ENCODE measurements at regions not wholly inside any gene's neighbourhood (a gene's known extent, or its start where the extent isn't known, plus 50 kb on each side); places are given as distances from the start of the nearest gene placed in this dataset.

DNA sequence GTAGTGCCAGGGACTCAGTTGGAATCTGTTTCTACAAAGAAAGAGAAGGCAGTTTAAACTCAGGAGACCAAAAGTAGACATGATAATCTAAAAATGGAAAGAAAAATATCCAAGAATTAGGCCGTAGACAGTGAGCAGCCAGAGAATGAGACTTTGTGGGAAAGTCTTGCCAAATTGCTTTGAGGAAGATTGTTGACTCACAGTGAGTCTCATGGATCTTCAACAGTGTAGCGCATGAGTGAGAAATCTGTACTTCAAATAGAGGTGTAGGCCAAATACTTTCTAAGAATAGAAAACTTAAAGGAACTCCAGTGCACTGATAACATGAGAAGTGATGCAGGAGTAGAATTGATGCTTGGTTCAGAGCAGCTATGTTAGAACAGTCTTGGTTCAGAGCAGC is 284.5 kb downstream of the HTR1B start:
- FAIRE-seq (no peak), DNase-seq (ENCODE audit: insufficient read length, low spot score) (no peak)
- TF ChIP-seq POLR2A (IDR thresholded peaks at IDR 0.05; ENCODE audit: low read depth, low read length) (no peak), TAF1 (IDR thresholded peaks at IDR 0.05; ENCODE audit: low read depth, low read length) (no peak), SPI1 (IDR thresholded peaks at IDR 0.05; ENCODE audit: low read depth, low read length) (no peak)

DNA sequence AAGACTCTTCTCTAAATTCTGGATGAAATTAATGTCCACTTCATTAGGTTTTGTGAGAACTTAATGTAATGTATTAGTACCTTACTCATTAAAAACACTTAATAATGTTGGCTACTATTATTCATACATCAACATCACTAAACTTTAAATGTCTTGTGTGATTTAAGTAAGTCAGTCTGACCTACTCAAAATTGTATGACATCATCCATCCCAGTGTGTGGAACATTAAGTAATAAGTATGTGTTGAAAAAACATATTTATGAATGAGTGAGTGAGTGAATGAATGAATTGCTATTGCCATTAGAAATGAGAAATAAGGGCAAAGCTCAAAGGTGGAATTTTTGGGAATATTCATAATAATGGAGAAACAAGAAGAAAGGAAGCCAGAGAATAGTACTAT is 285.8 kb downstream of the HTR1B start:
- DNase-seq (ENCODE audit: insufficient read length, low spot score), result no peak
- TF ChIP-seq POLR2A (IDR thresholded peaks at IDR 0.05; ENCODE audit: low read depth, low read length) (no peak), POU2F2 (IDR thresholded peaks at IDR 0.05; ENCODE audit: low read depth, low read length) (no peak), PAX5 (IDR thresholded peaks at IDR 0.05; ENCODE audit: insufficient read depth, low read length, severe bottlenecking) (no peak), TAF1 (IDR thresholded peaks at IDR 0.05; ENCODE audit: low read depth, low read length) (no peak), POLR2AphosphoS5 (IDR thresholded peaks at IDR 0.05; ENCODE audit: low read depth, low read length) (no peak), SPI1 (IDR thresholded peaks at IDR 0.05; ENCODE audit: low read depth, low read length) (no peak)
- no peak for FAIRE-seq

- TF ChIP-seq POLR2AphosphoS5 (IDR thresholded peaks at IDR 0.05; ENCODE audit: low read depth, low read length) (no peak), POLR2A (IDR thresholded peaks at IDR 0.05; ENCODE audit: low read depth, low read length) (no peak), POU2F2 (IDR thresholded peaks at IDR 0.05; ENCODE audit: low read depth, low read length) (no peak), SPI1 (IDR thresholded peaks at IDR 0.05; ENCODE audit: low read depth, low read length) (no peak), PAX5 (IDR thresholded peaks at IDR 0.05; ENCODE audit: insufficient read depth, low read length, severe bottlenecking) (no peak), TAF1 (IDR thresholded peaks at IDR 0.05; ENCODE audit: low read depth, low read length) (no peak)
- FAIRE-seq, result no peak
- no peak for DNase-seq (ENCODE audit: insufficient read length, low spot score)
These were observed 289.7 kb downstream of the HTR1B start for GRCh38 chr6:77173472-77174074.

DNA sequence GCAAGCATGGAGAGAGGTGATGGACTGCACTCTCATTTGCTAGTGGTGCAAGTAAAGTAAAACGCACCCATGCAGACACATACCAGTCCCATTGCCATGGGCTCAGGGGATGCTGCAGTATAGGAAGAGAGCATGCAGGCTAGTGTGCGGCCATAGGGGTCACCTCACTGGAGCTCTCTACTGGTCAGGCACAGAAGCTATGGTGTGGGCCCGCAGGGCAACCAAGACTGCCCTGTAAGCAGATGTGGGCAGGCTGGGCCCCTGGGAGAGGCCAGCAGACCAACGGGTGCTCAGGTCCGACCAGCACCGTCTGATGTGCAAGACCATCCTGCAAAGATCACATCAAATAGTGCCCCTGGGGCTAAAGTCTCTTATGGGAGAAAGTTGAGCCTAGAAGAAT is 290.7 kb downstream of the HTR1B start:
- FAIRE-seq, result no peak
- no peak for TF ChIP-seq TAF1 (IDR thresholded peaks at IDR 0.05; ENCODE audit: low read depth, low read length)
- DNase-seq (ENCODE audit: insufficient read length, low spot score), result no peak

DNA sequence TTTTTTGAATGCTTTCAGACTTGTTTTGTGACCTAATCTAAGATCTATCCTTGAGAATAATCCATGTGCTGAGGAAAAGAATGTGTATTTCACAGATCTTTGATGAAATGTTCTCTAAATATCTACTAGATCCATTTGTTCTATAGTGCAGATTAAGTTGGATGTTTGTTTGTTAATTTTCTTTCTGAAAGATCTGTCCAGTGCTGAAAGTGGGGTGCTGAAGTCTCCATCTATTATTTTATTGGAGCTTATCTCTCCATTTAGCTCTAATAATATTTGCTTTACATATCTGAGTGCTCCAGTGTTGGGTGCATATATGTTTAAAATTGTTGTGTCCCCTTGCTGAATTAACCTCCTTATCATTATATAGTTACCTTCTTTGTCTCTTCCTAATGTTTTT is 303.6 kb downstream of the HTR1B start:
- FAIRE-seq, result no peak
- TF ChIP-seq POLR2AphosphoS5 (IDR thresholded peaks at IDR 0.05; ENCODE audit: low read depth, low read length) (no peak), PAX5 (IDR thresholded peaks at IDR 0.05; ENCODE audit: insufficient read depth, low read length, severe bottlenecking) (no peak), TAF1 (IDR thresholded peaks at IDR 0.05; ENCODE audit: low read depth, low read length) (no peak), SPI1 (IDR thresholded peaks at IDR 0.05; ENCODE audit: low read depth, low read length) (no peak), POLR2A (IDR thresholded peaks at IDR 0.05; ENCODE audit: low read depth, low read length) (no peak), POU2F2 (IDR thresholded peaks at IDR 0.05; ENCODE audit: low read depth, low read length) (no peak)
- no peak for DNase-seq (ENCODE audit: insufficient read length, low spot score)

DNA sequence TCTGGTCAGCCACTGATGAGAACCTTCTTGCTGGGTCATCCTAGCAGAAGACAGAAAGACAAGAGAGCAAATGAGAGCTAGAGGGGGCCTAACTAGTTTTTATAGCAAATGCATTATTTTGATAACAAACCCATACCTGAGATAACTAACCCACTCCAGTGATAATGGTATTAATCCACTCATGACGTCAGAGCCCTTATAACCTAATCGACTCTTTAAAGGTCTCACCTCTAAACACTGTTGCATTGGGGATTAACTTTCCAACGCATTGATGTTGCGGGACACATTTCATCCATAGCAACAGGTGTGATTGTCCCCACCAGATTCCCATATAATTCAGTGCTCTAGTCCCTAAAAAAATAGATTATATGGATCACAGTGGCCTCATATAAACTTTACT is 312.1 kb downstream of the HTR1B start:
- TF ChIP-seq POLR2A (IDR thresholded peaks at IDR 0.05; ENCODE audit: low read depth, low read length) (no peak), POU2F2 (IDR thresholded peaks at IDR 0.05; ENCODE audit: low read depth, low read length) (no peak), SPI1 (IDR thresholded peaks at IDR 0.05; ENCODE audit: low read depth, low read length) (no peak), PAX5 (IDR thresholded peaks at IDR 0.05; ENCODE audit: insufficient read depth, low read length, severe bottlenecking) (no peak), TAF1 (IDR thresholded peaks at IDR 0.05; ENCODE audit: low read depth, low read length) (no peak), POLR2AphosphoS5 (IDR thresholded peaks at IDR 0.05; ENCODE audit: low read depth, low read length) (no peak)
- DNase-seq (ENCODE audit: insufficient read length, low spot score), result no peak
- no peak for FAIRE-seq

DNA sequence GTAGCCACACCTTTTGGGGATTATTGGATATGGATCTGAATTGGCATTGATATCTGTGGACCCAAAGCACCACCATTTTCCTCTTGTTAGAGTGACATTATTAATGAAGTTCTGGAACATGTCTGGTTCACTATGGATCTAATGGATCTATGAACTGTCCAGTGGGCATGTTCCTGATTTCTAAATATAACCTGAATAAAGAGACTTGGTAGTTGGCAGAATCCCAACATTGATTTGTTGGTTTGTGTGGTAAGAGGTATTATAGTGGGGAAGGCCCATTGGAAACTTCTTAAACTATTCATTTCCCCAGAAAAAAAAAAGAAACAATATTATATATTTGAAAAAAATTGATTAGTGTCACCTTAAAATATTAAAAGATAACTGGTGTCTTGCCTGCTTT is 312.6 kb downstream of the HTR1B start:
- DNase-seq (ENCODE audit: insufficient read length, low spot score) (no peak), FAIRE-seq (no peak)
- no peak for TF ChIP-seq PAX5 (IDR thresholded peaks at IDR 0.05; ENCODE audit: insufficient read depth, low read length, severe bottlenecking)
- no peak for TF ChIP-seq SPI1 (IDR thresholded peaks at IDR 0.05; ENCODE audit: low read depth, low read length)
- TF ChIP-seq TAF1 (IDR thresholded peaks at IDR 0.05; ENCODE audit: low read depth, low read length), result no peak
- TF ChIP-seq POLR2A (IDR thresholded peaks at IDR 0.05; ENCODE audit: low read depth, low read length), result no peak
- no peak for TF ChIP-seq POU2F2 (IDR thresholded peaks at IDR 0.05; ENCODE audit: low read depth, low read length)
- TF ChIP-seq POLR2AphosphoS5 (IDR thresholded peaks at IDR 0.05; ENCODE audit: low read depth, low read length), result no peak

DNA sequence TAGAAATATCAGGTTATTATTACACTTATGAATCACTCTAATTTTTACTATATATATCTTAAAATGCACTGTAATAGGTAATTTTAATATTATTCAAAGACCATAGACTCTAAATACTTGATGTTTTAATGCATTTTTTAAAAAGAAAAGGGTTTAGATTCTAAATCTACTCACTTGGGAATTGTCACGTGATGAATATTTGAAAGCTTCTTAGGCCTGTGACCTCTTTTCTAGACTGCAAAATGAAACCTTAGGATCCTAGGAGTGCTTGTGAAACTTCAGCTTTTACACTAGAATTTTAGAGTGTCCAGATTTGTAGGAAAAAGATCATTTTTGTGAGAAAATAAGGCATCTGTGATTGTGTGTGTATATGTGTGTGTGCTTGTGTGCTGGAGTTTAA is 318.0 kb downstream of the HTR1B start:
- DNase-seq (ENCODE audit: insufficient read length, low spot score), result no peak
- no peak for TF ChIP-seq POLR2A (IDR thresholded peaks at IDR 0.05; ENCODE audit: low read depth, low read length)
- TF ChIP-seq TAF1 (IDR thresholded peaks at IDR 0.05; ENCODE audit: low read depth, low read length), result no peak
- no peak for TF ChIP-seq PAX5 (IDR thresholded peaks at IDR 0.05; ENCODE audit: insufficient read depth, low read length, severe bottlenecking)
- no peak for TF ChIP-seq SPI1 (IDR thresholded peaks at IDR 0.05; ENCODE audit: low read depth, low read length)
- TF ChIP-seq POU2F2 (IDR thresholded peaks at IDR 0.05; ENCODE audit: low read depth, low read length), result no peak

DNA sequence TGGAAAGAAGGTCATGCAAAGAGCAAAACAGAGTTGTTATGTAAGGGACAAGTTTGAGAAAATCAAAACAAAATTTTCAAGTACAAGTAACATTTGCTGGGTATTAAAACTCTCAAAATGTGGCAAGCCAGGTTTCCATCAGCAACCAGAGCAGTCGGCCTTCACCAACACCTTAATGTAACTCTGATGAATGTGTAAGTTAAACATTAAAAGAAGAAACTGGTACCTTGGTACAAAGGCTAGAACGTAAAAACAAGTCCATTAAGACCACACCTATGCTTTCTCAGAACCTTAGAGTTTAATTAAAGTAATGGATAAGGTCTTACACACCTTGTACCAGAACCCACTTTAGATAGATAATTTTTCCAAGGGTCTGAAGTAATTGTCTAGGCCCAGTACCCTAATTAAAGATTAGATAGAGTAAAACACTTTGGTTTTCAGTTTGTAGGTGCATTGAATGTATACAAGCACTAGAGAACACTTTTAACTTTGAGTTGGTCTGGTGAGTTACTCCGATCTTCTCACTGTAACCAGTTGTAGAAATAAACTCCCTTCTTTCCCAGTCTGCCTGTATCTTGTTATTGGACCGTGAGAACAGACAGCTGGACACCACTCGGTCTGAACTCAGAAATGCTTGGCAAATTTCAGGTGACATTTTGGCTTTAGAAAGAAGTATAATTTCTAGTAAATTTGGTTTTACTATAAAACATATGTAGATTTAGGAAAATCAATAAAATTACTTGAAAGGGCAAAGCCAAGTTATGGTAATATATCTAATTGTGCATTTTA is 319.4 kb downstream of the HTR1B start:
- DNase-seq (ENCODE audit: insufficient read length, low spot score) (no peak), FAIRE-seq (no peak)
- TF ChIP-seq POLR2AphosphoS5 (IDR thresholded peaks at IDR 0.05; ENCODE audit: low read depth, low read length), result no peak

More for the DNA sequence above, 318.0 kb downstream of the HTR1B start:
- FAIRE-seq, result no peak

GRCh38 chr6:77136086-77136485 is 327.2 kb downstream of the HTR1B start:
- no peak for DNase-seq (ENCODE audit: insufficient read length, low spot score)
- FAIRE-seq, result no peak
- TF ChIP-seq POLR2AphosphoS5 (IDR thresholded peaks at IDR 0.05; ENCODE audit: low read depth, low read length) (no peak), PAX5 (IDR thresholded peaks at IDR 0.05; ENCODE audit: insufficient read depth, low read length, severe bottlenecking) (no peak), POLR2A (IDR thresholded peaks at IDR 0.05; ENCODE audit: low read depth, low read length) (no peak), SPI1 (IDR thresholded peaks at IDR 0.05; ENCODE audit: low read depth, low read length) (no peak), POU2F2 (IDR thresholded peaks at IDR 0.05; ENCODE audit: low read depth, low read length) (no peak)

Data from GM12891 (cell line).